Kidney (tissue), 13 donors: ENCODE measurements at regions not wholly inside any gene's neighbourhood (a gene's known extent, or its start where the extent isn't known, plus 50 kb on each side); places are given as distances from the start of the nearest gene placed in this dataset.

ENCODE experiments used
- DNase-seq, 5 donors: peaks; one replicate each; pipeline ENCODE4 v3.0.0-alpha.2; 2013 to 2020
- FAIRE-seq: peaks from 2 replicates; lab custom pipeline; 2012; peaks lifted over from hg19 to GRCh38; lab: Jason Lieb, UNC
- H3K27ac ChIP-seq, 2 donors: one replicate each; pipeline ENCODE4 v1.7.0; 2013; ENCODE audit warnings: low read depth in 2 of 2, low read length in 2 of 2, inconsistent platforms in 1 of 2
- H3K27me3 ChIP-seq: one replicate; pipeline ENCODE4 v1.7.1; 2013; ENCODE audit warnings: low read length, inconsistent platforms; ENCODE audit not compliant: control insufficient read depth, insufficient read depth
- H3K36me3 ChIP-seq, 3 donors: one replicate each; pipeline versions ENCODE4 v1.7.0 to v1.7.1; 2013; ENCODE audit warnings: low read length in 3 of 3, control low read depth in 1 of 3, inconsistent platforms in 1 of 3; ENCODE audit not compliant: insufficient read depth in 3 of 3, control insufficient read depth in 2 of 3
- H3K4me1 ChIP-seq, 3 donors: one replicate each; pipeline versions ENCODE4 v1.7.0 to v1.7.1; 2013; ENCODE audit warnings: low read length in 3 of 3, inconsistent platforms in 1 of 3, low read depth in 1 of 3; ENCODE audit not compliant: control insufficient read depth in 2 of 3, insufficient read depth in 2 of 3
- H3K4me3 ChIP-seq, 3 donors: one replicate each; pipeline versions ENCODE4 v1.7.0 to v1.8.1; 2013; ENCODE audit warnings: low read length in 3 of 3, control low read depth in 1 of 3, inconsistent platforms in 1 of 3
- H3K9ac ChIP-seq, 3 donors: one replicate each; pipeline versions ENCODE4 v1.7.0 to v1.7.1; 2013; ENCODE audit warnings: low read length in 3 of 3, control low read depth in 1 of 3, inconsistent platforms in 1 of 3
- H3K9me3 ChIP-seq, 3 donors: one replicate each; pipeline versions ENCODE4 v1.7.0 to v1.7.1; 2013; ENCODE audit warnings: low read length in 3 of 3, control low read depth in 1 of 3, inconsistent platforms in 1 of 3; ENCODE audit not compliant: control insufficient read depth in 2 of 3, insufficient read depth in 1 of 3
- intact Hi-C: fragments of 100-400 bp; cut with DNase I; formaldehyde crosslinking; loops from one replicate; pipeline ENCODE4 v1.11.1; 2022
- TF ChIP-seq, protein P1 (sequence below): IDR thresholded peaks from 3 replicates; pipeline ENCODE4 v1.5.1; 2012; ENCODE audit warnings: mild to moderate bottlenecking, moderate library complexity, borderline replicate concordance; ENCODE audit not compliant: insufficient read depth; ENCODE audit errors: extremely low read depth
- donor health status: control.
- donor health status: control.
- donor health status: control.
- donor health status: control.
- donor health status: control.
- donor health status: DM: yes; HTN: yes; CAD: no.
- donor health status: Normal renal cell carcinoma (clear cell type).

DNA sequence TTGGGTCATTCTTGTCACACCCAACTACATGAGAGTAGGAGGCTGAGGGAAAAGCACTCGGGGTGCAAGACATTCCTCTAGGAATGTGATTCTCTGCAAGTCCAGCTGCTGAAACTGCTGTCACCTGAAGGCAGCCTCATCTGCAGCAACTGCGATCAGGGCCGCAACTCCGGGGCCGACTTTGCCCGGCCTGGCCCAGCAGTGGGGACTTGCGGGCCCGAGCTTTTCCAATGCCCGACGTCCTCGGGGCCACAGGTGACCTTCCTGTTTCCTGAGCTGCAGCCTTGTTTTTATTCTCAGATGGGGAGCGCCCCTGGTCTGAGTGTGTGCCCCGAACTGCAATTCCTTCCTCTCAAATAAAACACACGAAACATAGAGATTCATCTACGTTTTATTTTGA, 104.7 kb upstream of the NKX1-1 start:
- Histone ChIP-seq H3K36me3 (no peaks in the 10 kb centered on the region), H3K4me3 (no peak overlapping the region), H3K9me3 (peaks cover 0 to 5% (median 0%) of the 10 kb centered on the region in 3 donors), H3K27me3 (peaks cover 27% of the 10 kb centered on the region), H3K27ac (no peak overlapping the region), H3K9ac (no peak overlapping the region), H3K4me1 (peaks cover 0 to 3% (median 0%) of the 10 kb centered on the region in 3 donors)
- TF ChIP-seq, protein P1, sequence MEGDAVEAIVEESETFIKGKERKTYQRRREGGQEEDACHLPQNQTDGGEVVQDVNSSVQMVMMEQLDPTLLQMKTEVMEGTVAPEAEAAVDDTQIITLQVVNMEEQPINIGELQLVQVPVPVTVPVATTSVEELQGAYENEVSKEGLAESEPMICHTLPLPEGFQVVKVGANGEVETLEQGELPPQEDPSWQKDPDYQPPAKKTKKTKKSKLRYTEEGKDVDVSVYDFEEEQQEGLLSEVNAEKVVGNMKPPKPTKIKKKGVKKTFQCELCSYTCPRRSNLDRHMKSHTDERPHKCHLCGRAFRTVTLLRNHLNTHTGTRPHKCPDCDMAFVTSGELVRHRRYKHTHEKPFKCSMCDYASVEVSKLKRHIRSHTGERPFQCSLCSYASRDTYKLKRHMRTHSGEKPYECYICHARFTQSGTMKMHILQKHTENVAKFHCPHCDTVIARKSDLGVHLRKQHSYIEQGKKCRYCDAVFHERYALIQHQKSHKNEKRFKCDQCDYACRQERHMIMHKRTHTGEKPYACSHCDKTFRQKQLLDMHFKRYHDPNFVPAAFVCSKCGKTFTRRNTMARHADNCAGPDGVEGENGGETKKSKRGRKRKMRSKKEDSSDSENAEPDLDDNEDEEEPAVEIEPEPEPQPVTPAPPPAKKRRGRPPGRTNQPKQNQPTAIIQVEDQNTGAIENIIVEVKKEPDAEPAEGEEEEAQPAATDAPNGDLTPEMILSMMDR = no peak
- peak in 1 of 5 donors; percentile 35 for DNase-seq
- FAIRE-seq = no peak
- intact Hi-C loops = no loop called here

DNA sequence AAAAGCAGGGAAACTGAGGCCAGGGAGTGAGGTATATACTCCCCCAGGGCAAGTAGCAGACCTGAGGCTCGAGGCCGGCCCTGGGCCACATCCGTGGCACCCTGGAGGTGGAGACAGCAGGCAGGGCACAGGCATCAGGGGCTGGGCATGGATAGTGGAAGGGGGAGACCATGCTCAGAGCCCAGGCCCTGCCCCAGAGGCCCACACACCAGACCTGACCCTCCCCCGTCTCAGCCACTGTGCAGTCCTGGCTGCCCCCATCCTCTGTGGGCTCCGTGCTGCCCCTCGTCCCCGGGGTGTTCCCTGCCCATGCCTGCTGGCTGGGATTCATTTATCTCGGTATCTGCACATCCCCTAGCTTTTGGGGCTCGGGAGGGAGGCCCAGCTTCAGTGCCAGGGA, 103.1 kb upstream of the NKX1-1 start:
- Histone ChIP-seq H3K9ac (no peak overlapping the region), H3K4me3 (no peak overlapping the region), H3K27ac (no peak overlapping the region), H3K9me3 (peaks cover 0 to 2% (median 0%) of the 10 kb centered on the region in 3 donors), H3K27me3 (peaks cover 12% of the 10 kb centered on the region), H3K36me3 (no peaks in the 10 kb centered on the region), H3K4me1 (peaks cover 0 to 3% (median 0%) of the 10 kb centered on the region in 3 donors)
- FAIRE-seq = no peak
- TF ChIP-seq, protein P1 = no peak
- peak in 1 of 5 donors; percentile 64 for DNase-seq
- intact Hi-C loops = no loop called here

DNA sequence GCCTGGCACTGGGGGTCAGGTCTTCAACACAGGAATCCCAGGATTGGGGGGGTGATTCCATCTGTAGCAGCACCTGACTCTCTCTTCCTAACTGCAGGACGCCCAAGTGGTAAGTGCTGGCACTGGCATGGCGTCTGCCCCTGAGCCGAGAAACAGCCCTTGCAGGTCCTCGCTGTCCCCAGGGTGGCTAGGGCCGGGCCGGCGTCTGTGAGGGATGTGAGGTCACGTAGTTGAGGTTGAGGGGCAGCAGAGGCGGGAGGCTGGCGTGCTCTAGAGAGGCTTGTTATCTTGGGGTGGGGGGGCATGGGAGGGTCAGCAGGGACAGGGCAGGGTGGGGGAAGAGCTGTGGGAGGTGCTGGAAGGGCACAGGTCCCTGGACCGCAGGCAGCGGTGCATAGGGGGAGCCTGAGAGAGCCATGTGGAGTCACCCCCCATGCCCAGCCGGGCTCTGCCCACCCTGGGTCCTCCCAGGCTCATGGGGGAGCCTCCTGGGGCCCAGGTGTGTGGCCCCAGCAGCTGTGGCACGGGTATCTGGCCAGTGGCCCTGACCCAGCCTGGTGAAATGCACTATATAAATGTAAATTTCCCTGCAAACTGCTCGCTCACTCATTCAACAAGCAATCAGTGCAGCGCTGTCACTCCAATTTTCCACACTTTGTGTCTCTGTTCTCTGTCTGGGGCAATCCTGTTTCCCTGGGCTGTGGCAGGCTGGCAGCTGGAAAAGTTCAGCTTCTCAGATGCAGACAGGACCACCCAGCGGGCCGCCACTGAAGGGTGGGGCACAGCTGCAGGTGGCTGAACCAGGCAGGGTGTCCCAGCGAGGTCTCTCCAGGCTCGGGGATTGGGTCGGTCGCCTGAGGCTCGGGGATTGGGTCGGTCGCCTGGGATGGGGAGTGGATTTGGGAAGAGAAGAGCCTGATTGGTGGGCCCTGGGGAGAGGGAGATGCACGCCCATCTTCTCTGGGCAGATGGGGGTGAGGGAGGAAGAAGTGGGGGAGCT, 102.2 kb upstream of the NKX1-1 start:
- H3K9me3 ChIP-seq = no peaks in the 10 kb centered on the region
- H3K9ac ChIP-seq = no peak overlapping the region
- H3K27me3 ChIP-seq = peaks cover 4% of the 10 kb centered on the region
- intact Hi-C loops = no loop called here
- H3K36me3 ChIP-seq = no peaks in the 10 kb centered on the region
- FAIRE-seq = no peak
- H3K4me3 ChIP-seq = no peak overlapping the region
- no peak overlapping the region for H3K27ac ChIP-seq
- TF ChIP-seq, protein P1 = no peak
- DNase-seq = peak in 2 of 5 donors; percentile 24 to 75
- no peaks in the 10 kb centered on the region for H3K4me1 ChIP-seq
